Activated CD4-positive, alpha-beta T cell treated with anti-CD3 and anti-CD28 coated beads for 1 hour (primary cell): ENCODE measurements at regions not wholly inside any gene's neighbourhood (a gene's known extent, or its start where the extent isn't known, plus 50 kb on each side); places are given as distances from the start of the nearest gene placed in this dataset.

Experiments
- DNase-seq: peaks from one replicate; pipeline ENCODE4 v3.0.0-alpha.2; 2020

- DNase-seq: no peak
Measured at GRCh38 chr2:176687944-176688343, 418.7 kb downstream of the MTX2 start.

GRCh38 chr2:176689711-176690110, 420.5 kb downstream of the MTX2 start:
- no peak for DNase-seq

GRCh38 chr2:176691471-176691870, 422.2 kb downstream of the MTX2 start:
- no peak for DNase-seq

GRCh38 chr2:176692533-176692932, 423.3 kb downstream of the MTX2 start:
- no peak for DNase-seq

- DNase-seq: no peak
Measured at GRCh38 chr2:176699098-176699497, 429.9 kb downstream of the MTX2 start.

GRCh38 chr2:176699644-176700043, 430.4 kb downstream of the MTX2 start:
- DNase-seq: no peak

GRCh38 chr2:176702131-176702530, 432.9 kb downstream of the MTX2 start:
- no peak for DNase-seq

GRCh38 chr2:176704282-176704858, 435.1 kb downstream of the MTX2 start:
- no peak for DNase-seq

- DNase-seq: no peak
Measured at GRCh38 chr2:176709149-176709951, 440.1 kb downstream of the MTX2 start.

- no peak for DNase-seq
Measured at GRCh38 chr2:176709991-176710390, 440.7 kb downstream of the MTX2 start.

GRCh38 chr2:176710657-176711186, 441.5 kb downstream of the MTX2 start:
- DNase-seq: no peak

GRCh38 chr2:176725873-176726645, 456.8 kb downstream of the MTX2 start:
- no peak for DNase-seq

GRCh38 chr2:176727696-176728095, 458.5 kb downstream of the MTX2 start:
- DNase-seq: no peak

GRCh38 chr2:176729706-176730569, 460.7 kb downstream of the MTX2 start:
- DNase-seq: no peak

- DNase-seq: no peak
Measured at GRCh38 chr2:176732780-176733179, 463.5 kb downstream of the MTX2 start.

- DNase-seq: no peak
Measured at GRCh38 chr2:176733698-176734430, 464.6 kb downstream of the MTX2 start.

GRCh38 chr2:176734868-176735267, 465.6 kb downstream of the MTX2 start:
- no peak for DNase-seq

GRCh38 chr2:176742271-176742670, 470.3 kb upstream of the HNRNPA3 start:
- no peak for DNase-seq

GRCh38 chr2:176743671-176744070, 468.9 kb upstream of the HNRNPA3 start:
- DNase-seq: no peak

- no peak for DNase-seq
Measured at GRCh38 chr2:176744146-176744545, 468.4 kb upstream of the HNRNPA3 start.

GRCh38 chr2:176745543-176746200, 466.9 kb upstream of the HNRNPA3 start:
- no peak for DNase-seq
